ENCODE measurements at regions not wholly inside any gene's neighbourhood (a gene's known extent, or its start where the extent isn't known, plus 50 kb on each side); places are given as distances from the start of the nearest gene placed in this dataset. TPM values are rescaled to one million over a fixed set of nuclear protein-coding genes. Genes with fewer than 3 reads are reported as not detected.

Small RNA genes lying in the stretch of these regions (small RNA-seq; reads per million reads assigned to genes)
- not detected for gene RNU6-1089P (ENCODE audit: low replicate concordance)
- not detected for gene RNU6-947P (ENCODE audit: low replicate concordance)
- gene RNU6-999P (ENCODE audit: low replicate concordance) = not detected

Data from temporal lobe (tissue), 1 donor.